HEK293T (cell line): ENCODE measurements at regions not wholly inside any gene's neighbourhood (a gene's known extent, or its start where the extent isn't known, plus 50 kb on each side); places are given as distances from the start of the nearest gene placed in this dataset.

Source experiments
- CTCF ChIA-PET: fragments of 350-600 bp; formaldehyde crosslinking; extraction: SDS; loops from one replicate; lab custom pipeline; 2021; ENCODE audit warnings: antibody characterized with exemption, inconsistent platforms; lab: Yijun Ruan, JAX
- POLR2A ChIA-PET: fragments of 350-600 bp; formaldehyde crosslinking; extraction: SDS; loops from one replicate; lab custom pipeline; 2020; ENCODE audit warnings: antibody characterized with exemption, inconsistent platforms; lab: Yijun Ruan, JAX
- DNase-seq: peaks from one replicate; pipeline ENCODE4 v3.0.0; 2012; ENCODE audit warnings: mixed read lengths; ENCODE audit errors: extremely low spot score
- ARNT ChIP-seq: fragments of 450-650 bp; IDR thresholded peaks from 2 replicates; pipeline ENCODE4 v1.6.1; 2017; ENCODE audit warnings: mild to moderate bottlenecking
- BHLHE40 ChIP-seq: fragments of 450-650 bp; IDR thresholded peaks from 2 replicates; pipeline ENCODE4 v1.6.1; 2016; ENCODE audit warnings: mild to moderate bottlenecking, moderate library complexity, borderline replicate concordance
- CTBP1 ChIP-seq: fragments of 450-650 bp; IDR thresholded peaks from 2 replicates; pipeline ENCODE4 v1.6.1; 2016; ENCODE audit warnings: borderline replicate concordance
- ELF4 ChIP-seq: fragments of 450-650 bp; IDR thresholded peaks from 2 replicates; pipeline ENCODE4 v1.6.1; 2017; ENCODE audit warnings: antibody characterized with exemption
- FOXA1 ChIP-seq: fragments of 450-650 bp; IDR thresholded peaks from 2 replicates; pipeline ENCODE4 v1.6.1; 2016; ENCODE audit warnings: mild to moderate bottlenecking
- FOXK2 ChIP-seq: fragments of 450-650 bp; IDR thresholded peaks from 2 replicates; pipeline ENCODE4 v1.6.1; 2016; ENCODE audit warnings: mild to moderate bottlenecking
- FOXM1 ChIP-seq: fragments of 450-650 bp; IDR thresholded peaks from 2 replicates; pipeline ENCODE4 v1.6.1; 2017; ENCODE audit warnings: mild to moderate bottlenecking, borderline replicate concordance
- HDGF ChIP-seq: fragments of 450-650 bp; IDR thresholded peaks from 2 replicates; pipeline ENCODE4 v1.6.1; 2017; ENCODE audit warnings: antibody characterized with exemption, borderline replicate concordance
- L3MBTL2 ChIP-seq: fragments of 450-650 bp; conservative IDR thresholded peaks from 2 replicates; pipeline ENCODE4 v1.6.1; 2016; ENCODE audit warnings: mild to moderate bottlenecking
- LEF1 ChIP-seq: fragments of 450-650 bp; IDR thresholded peaks from 2 replicates; pipeline ENCODE4 v1.6.1; 2017; ENCODE audit warnings: mild to moderate bottlenecking, borderline replicate concordance
- NFRKB ChIP-seq: fragments of 450-650 bp; IDR thresholded peaks from 2 replicates; pipeline ENCODE4 v1.6.1; 2016; ENCODE audit warnings: mild to moderate bottlenecking, moderate library complexity
- PKNOX1 ChIP-seq: fragments of 450-650 bp; IDR thresholded peaks from 2 replicates; pipeline ENCODE4 v1.6.1; 2016
- SP1 ChIP-seq: fragments of 450-650 bp; IDR thresholded peaks from 2 replicates; pipeline ENCODE4 v1.6.1; 2017
- SUZ12 ChIP-seq: fragments of 450-650 bp; IDR thresholded peaks from 2 replicates; pipeline ENCODE4 v1.6.1; 2016; ENCODE audit warnings: mild to moderate bottlenecking
- TARDBP ChIP-seq: fragments of 450-650 bp; IDR thresholded peaks from 2 replicates; pipeline ENCODE4 v1.6.1; 2016
- ZNF384 ChIP-seq: fragments of 450-650 bp; IDR thresholded peaks from 2 replicates; pipeline ENCODE4 v1.6.1; 2016

DNA sequence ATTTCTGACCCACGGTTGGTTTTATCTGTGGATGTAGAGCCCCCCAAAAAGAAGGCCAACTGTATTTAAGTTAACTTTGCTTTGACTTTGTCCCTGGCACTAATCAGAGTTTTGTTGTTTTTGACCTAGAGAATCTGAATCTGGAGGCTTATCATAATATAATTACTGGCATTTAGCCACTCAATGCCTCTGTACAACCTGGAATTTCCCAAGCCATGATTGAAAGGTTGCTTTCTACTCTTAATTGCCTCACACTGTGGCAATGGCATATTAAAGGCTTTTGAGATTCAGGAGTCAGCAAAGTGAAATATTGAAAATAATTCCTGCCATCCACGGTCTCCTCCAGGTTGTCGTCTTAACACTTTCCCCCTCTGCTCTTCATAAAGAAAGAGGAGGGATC lies 205.2 kb upstream of the GHITM start:
- no peak for DNase-seq
- ChIA-PET CTCF (no interaction called here), POLR2A (no interaction called here)
- no peak for TF ChIP-seq TARDBP
- no peak for TF ChIP-seq PKNOX1
- no peak for TF ChIP-seq NFRKB
- TF ChIP-seq FOXA1: no peak
- TF ChIP-seq FOXM1: no peak
- TF ChIP-seq LEF1: no peak
- TF ChIP-seq SUZ12: no peak
- TF ChIP-seq BHLHE40: no peak
- no peak for TF ChIP-seq ARNT
- no peak for TF ChIP-seq FOXK2
- TF ChIP-seq HDGF: no peak
- TF ChIP-seq SP1: no peak
- no peak for TF ChIP-seq CTBP1
- no peak for TF ChIP-seq ZNF384
- no peak for TF ChIP-seq ELF4
- no peak for TF ChIP-seq L3MBTL2

GRCh38 chr10:83934641-83935338 lies 204.5 kb upstream of the GHITM start:
- TF ChIP-seq CTBP1 (no peak), ELF4 (no peak), NFRKB (no peak), SUZ12 (no peak), BHLHE40 (no peak), FOXM1 (no peak), FOXK2 (no peak), HDGF (no peak), LEF1 (no peak), ZNF384 (no peak), L3MBTL2 (no peak), TARDBP (no peak), SP1 (no peak), FOXA1 (no peak), PKNOX1 (no peak), ARNT (no peak)
- no peak for DNase-seq
- ChIA-PET CTCF (no interaction called here), POLR2A (no interaction called here)

DNA sequence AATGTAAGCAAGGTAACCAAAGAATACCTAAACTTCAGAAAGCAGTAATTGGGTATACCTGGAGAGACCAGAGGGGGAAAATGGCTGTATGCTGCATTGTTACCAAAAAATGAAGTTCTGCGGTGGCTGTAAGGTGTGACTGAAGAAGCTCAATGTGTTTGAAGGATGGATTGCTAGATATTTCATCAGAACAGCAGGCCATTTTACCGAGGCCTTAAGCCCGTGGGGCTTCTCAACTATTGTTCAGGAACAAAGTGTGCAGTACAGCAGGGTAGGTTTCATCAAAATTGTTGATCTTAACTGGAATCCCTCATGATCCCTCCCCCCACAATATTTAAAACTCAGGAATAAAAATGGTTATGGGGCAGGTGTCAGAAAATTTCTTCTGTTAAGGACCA lies 204.0 kb upstream of the GHITM start:
- CTCF ChIA-PET: no interaction called here
- no peak for DNase-seq
- POLR2A ChIA-PET: no interaction called here
- TF ChIP-seq SUZ12: no peak
- TF ChIP-seq ELF4: no peak
- no peak for TF ChIP-seq FOXM1
- TF ChIP-seq NFRKB: no peak
- TF ChIP-seq FOXA1: no peak
- TF ChIP-seq HDGF: no peak
- TF ChIP-seq TARDBP: no peak
- no peak for TF ChIP-seq LEF1
- TF ChIP-seq PKNOX1: no peak
- no peak for TF ChIP-seq L3MBTL2
- no peak for TF ChIP-seq FOXK2
- no peak for TF ChIP-seq SP1

DNA sequence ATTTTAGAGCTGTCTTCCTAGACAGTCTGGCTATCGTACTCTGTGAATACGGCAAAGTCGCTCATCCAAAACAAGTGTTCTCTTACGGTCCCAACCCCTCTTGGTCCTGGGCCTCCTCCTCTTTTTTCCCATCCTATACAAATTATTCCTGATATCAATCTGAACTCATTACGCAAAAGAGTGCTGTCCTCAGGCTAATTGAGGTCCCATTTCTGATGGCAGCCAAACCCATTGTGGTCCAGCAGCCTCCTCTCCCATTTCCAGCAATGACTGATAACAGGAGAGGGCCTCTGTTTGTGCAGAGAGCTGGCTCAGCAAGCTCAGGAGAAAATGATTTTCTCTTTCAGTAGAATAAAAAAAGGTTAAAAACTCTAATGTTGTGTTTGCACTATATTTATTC lies 203.4 kb upstream of the GHITM start:
- TF ChIP-seq ELF4 (no peak), FOXM1 (no peak), L3MBTL2 (no peak), FOXK2 (no peak), CTBP1 (no peak), NFRKB (no peak), PKNOX1 (no peak), LEF1 (no peak), BHLHE40 (no peak), TARDBP (no peak), SP1 (no peak), SUZ12 (no peak), ARNT (no peak), FOXA1 (no peak), ZNF384 (no peak), HDGF (no peak)
- ChIA-PET POLR2A (no interaction called here), CTCF (no interaction called here)
- DNase-seq: no peak

DNA sequence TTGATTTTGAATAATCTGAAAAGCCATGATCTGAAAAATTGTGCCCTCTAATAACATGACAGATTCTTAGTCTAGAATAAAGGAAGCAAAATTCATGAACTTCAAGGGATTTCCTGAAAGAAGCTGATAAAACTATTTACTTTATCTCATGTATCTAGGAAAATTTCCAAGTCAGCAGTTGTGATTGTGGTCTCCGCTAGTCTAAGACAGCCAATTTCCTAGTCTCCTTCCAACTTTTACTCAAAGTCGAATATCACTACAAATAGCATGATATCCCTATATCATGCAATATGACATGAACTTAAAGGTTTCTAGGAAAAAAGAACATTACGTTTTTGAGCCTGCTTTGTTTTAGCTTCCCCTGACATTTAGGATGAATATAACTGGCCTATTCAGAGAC lies 202.1 kb upstream of the GHITM start:
- CTCF ChIA-PET: no interaction called here
- POLR2A ChIA-PET: no interaction called here
- DNase-seq: no peak
- TF ChIP-seq FOXM1: no peak
- TF ChIP-seq ELF4: no peak
- no peak for TF ChIP-seq ARNT
- no peak for TF ChIP-seq FOXA1
- no peak for TF ChIP-seq L3MBTL2
- TF ChIP-seq PKNOX1: no peak

DNA sequence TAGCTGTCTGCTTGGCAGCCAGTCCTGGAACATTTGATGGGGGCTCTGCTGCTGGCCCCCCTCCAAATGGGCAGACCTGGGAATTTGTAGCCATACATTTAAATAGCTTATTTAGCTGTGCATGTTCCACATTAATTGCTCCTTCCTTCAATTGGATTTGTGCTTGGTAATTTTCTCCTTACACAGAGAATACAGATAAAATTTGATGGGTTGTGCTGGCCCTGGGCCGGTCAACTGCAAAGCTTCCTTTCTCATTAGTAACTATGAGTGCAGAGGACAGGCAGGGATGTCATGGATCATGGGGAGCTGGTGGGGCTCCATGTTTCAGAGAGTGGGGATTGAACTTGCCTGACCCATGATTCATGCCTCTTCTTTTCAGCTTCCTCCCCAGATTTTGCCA lies 201.5 kb upstream of the GHITM start:
- ChIA-PET CTCF (no interaction called here), POLR2A (no interaction called here)
- no peak for DNase-seq
- no peak for TF ChIP-seq BHLHE40
- TF ChIP-seq ELF4: no peak
- no peak for TF ChIP-seq PKNOX1
- TF ChIP-seq TARDBP: no peak
- no peak for TF ChIP-seq CTBP1
- TF ChIP-seq FOXM1: no peak
- TF ChIP-seq NFRKB: no peak
- no peak for TF ChIP-seq FOXA1
- TF ChIP-seq ARNT: no peak
- no peak for TF ChIP-seq L3MBTL2
- no peak for TF ChIP-seq SUZ12
- no peak for TF ChIP-seq SP1
- no peak for TF ChIP-seq HDGF
- TF ChIP-seq ZNF384: no peak
- no peak for TF ChIP-seq LEF1
